ENCODE measurements at regions not wholly inside any gene's neighbourhood (a gene's known extent, or its start where the extent isn't known, plus 50 kb on each side); places are given as distances from the start of the nearest gene placed in this dataset.

DNA sequence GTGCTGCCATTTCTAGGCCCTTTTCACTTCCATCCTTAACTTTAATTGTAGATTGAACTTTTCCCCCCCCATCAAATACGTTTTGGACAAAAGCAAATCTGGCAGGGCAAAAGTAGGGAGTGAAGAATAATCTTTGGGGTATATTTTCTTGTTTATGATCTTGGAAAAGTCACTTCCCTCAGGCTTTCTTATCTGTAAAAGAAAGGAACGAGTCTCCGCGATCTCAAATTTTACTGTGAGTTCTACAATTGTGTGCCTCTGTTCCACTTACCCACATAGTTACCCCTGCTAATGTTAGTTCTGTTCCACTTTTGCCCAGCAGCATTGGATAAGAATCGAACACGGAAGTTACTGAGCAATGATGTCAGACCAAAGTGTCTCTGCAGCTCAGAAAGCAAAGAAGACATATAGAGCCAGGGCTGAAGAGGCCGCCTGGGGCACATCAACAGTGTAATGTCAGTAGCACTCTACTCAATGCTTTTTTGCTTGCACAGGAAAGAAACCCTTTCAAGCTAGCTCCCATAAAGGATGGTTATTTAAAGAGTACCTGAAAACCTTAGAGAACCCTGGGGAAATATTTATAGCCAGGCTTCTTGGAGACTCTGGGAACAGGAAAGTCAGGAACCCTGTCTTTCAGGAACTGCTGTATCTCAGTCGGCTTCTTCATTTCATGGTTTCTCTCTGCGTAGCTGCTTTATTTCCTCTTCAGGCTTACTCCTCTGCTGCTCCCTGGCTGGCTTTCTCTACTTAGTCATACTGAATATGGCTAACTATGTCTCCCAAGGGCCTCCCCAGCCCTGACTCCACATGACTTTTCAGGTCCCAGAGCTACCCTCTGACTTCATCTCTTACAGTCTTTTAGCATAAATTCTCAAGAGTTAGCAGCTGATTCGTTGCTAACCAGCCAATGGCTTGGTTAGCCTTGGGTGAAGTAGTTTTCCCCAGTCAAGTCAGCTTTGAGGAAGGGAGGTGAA lies 123.7 kb upstream of the FAM3C start:
- Mint-ChIP-seq H3K27ac (no peak overlapping the region), H3K9me3 (peaks cover 0 to 5% (median 0%) of the 10 kb centered on the region in 3 donors), H3K36me3 (no peaks in the 10 kb centered on the region), H3K4me1 (peaks cover 0 to 2% (median 0%) of the 10 kb centered on the region in 3 donors), H3K4me3 (no peak overlapping the region), H3K27me3 (no peaks in the 10 kb centered on the region)
- Histone ChIP-seq H3K4me1 (ENCODE audit: control insufficient read depth in 1 of 2, extremely low read depth in 1 of 2, insufficient read depth in 2 of 2, low read length in 2 of 2) (no peaks in the 10 kb centered on the region), H3K27ac (ENCODE audit: low read length) (no peak overlapping the region), H3K4me3 (ENCODE audit: control insufficient read depth in 1 of 2, extremely low read depth in 1 of 2, low read length in 1 of 2) (no peak overlapping the region), H3K36me3 (ENCODE audit: control insufficient read depth in 2 of 2, extremely low read depth in 1 of 2, insufficient read depth in 1 of 2, low read length in 1 of 2) (no peaks in the 10 kb centered on the region), H3K27me3 (replicated peaks in 1 of 2; ENCODE audit: control insufficient read depth in 2 of 2, extremely low read depth in 1 of 2, insufficient read depth in 2 of 2, low read length in 1 of 2) (no peaks in the 10 kb centered on the region), H3K9me3 (no peaks in the 10 kb centered on the region)
- WGBS (ENCODE audit: insufficient coverage): 93% methylated on average over 4 of the region's 10 CpGs
- CTCF ChIA-PET: interaction anchor here in 1 of 2 donors (1.0 kb wide), 1 partner anchor 153 kb away, joined by 3 read pairs; no protein-coding TSS in a partner anchor
- ATAC-seq (replicated peaks in 1 of 4): peak in 1 of 4 experiments; percentile 36
- DNase-seq: no peak
- POLR2A ChIA-PET: no interaction called here

DNA sequence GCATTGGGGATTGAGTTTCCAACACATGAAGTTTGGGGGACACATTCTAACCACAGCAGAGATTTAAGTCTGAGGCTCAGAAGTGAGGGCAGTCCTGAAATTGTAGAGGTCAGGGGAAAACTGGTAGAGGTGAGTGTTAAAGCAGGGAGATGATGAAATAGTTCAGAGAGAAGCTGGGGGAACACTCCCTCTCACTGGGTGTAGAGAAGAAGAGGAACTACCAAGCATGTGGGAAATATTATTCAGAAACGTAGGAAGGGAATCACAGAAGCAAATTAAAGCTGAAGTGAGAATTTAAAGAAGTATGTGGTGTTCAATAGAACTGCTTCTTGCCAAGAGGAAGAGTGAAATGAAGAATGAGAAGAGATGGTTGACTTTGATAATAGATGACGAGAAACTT lies 121.5 kb upstream of the FAM3C start:
- Histone ChIP-seq H3K9me3 (no peaks in the 10 kb centered on the region), H3K36me3 (ENCODE audit: control insufficient read depth in 2 of 2, extremely low read depth in 1 of 2, insufficient read depth in 1 of 2, low read length in 1 of 2) (no peaks in the 10 kb centered on the region), H3K4me3 (ENCODE audit: control insufficient read depth in 1 of 2, extremely low read depth in 1 of 2, low read length in 1 of 2) (no peak overlapping the region), H3K4me1 (ENCODE audit: control insufficient read depth in 1 of 2, extremely low read depth in 1 of 2, insufficient read depth in 2 of 2, low read length in 2 of 2) (no peaks in the 10 kb centered on the region), H3K27me3 (replicated peaks in 1 of 2; ENCODE audit: control insufficient read depth in 2 of 2, extremely low read depth in 1 of 2, insufficient read depth in 2 of 2, low read length in 1 of 2) (no peaks in the 10 kb centered on the region), H3K27ac (ENCODE audit: low read length) (no peak overlapping the region)
- CTCF ChIA-PET: no interaction called here
- DNase-seq (no peak), ATAC-seq (replicated peaks in 1 of 4) (no peak)
- H3K4me3 Mint-ChIP-seq: no peak overlapping the region
- WGBS (ENCODE audit: insufficient coverage): 43% methylated on average over 2 of the region's 2 CpGs
- H3K27me3 Mint-ChIP-seq: no peaks in the 10 kb centered on the region
- H3K4me1 Mint-ChIP-seq: peaks cover 0 to 2% (median 0%) of the 10 kb centered on the region in 3 donors
- POLR2A ChIA-PET: no interaction called here
- peaks cover 0 to 5% (median 0%) of the 10 kb centered on the region in 3 donors for H3K9me3 Mint-ChIP-seq
- no peak overlapping the region for H3K27ac Mint-ChIP-seq
- no peaks in the 10 kb centered on the region for H3K36me3 Mint-ChIP-seq

DNA sequence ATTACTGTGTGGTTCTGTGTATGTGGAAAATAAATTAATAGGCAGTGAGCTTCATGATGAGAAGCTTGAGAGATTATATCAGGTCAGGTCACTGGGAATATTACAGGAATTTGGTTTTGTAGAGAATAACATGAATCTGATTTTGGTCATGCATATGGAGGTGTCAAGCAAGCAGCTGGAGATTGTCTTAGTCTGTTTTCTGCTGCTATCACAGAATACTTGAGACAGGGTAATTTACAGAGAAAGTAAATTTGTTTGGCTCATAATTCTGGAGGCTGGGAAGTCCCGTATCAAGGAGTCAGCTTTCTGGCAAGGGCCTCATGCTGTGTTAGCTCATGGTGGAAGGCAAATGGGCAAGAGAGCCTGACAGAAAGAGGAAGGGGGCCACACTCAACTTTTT lies 120.7 kb upstream of the FAM3C start:
- H3K4me3 Mint-ChIP-seq: no peak overlapping the region
- 100% methylated on average over 1 of the region's 1 CpG for WGBS (ENCODE audit: insufficient coverage)
- Histone ChIP-seq H3K36me3 (ENCODE audit: control insufficient read depth in 2 of 2, extremely low read depth in 1 of 2, insufficient read depth in 1 of 2, low read length in 1 of 2) (no peaks in the 10 kb centered on the region), H3K4me3 (ENCODE audit: control insufficient read depth in 1 of 2, extremely low read depth in 1 of 2, low read length in 1 of 2) (no peak overlapping the region), H3K27me3 (replicated peaks in 1 of 2; ENCODE audit: control insufficient read depth in 2 of 2, extremely low read depth in 1 of 2, insufficient read depth in 2 of 2, low read length in 1 of 2) (no peaks in the 10 kb centered on the region), H3K27ac (ENCODE audit: low read length) (no peak overlapping the region), H3K9me3 (no peaks in the 10 kb centered on the region), H3K4me1 (ENCODE audit: control insufficient read depth in 1 of 2, extremely low read depth in 1 of 2, insufficient read depth in 2 of 2, low read length in 2 of 2) (no peaks in the 10 kb centered on the region)
- no peaks in the 10 kb centered on the region for H3K36me3 Mint-ChIP-seq
- ChIA-PET CTCF (no interaction called here), POLR2A (no interaction called here)
- no peak for DNase-seq
- no peak overlapping the region for H3K27ac Mint-ChIP-seq
- peaks cover 0 to 3% of the 10 kb centered on the region in 2 donors for H3K27me3 Mint-ChIP-seq
- no peak for ATAC-seq (replicated peaks in 1 of 4)
- peaks cover 0 to 5% (median 0%) of the 10 kb centered on the region in 3 donors for H3K9me3 Mint-ChIP-seq
- H3K4me1 Mint-ChIP-seq: peaks cover 0 to 2% (median 0%) of the 10 kb centered on the region in 3 donors

DNA sequence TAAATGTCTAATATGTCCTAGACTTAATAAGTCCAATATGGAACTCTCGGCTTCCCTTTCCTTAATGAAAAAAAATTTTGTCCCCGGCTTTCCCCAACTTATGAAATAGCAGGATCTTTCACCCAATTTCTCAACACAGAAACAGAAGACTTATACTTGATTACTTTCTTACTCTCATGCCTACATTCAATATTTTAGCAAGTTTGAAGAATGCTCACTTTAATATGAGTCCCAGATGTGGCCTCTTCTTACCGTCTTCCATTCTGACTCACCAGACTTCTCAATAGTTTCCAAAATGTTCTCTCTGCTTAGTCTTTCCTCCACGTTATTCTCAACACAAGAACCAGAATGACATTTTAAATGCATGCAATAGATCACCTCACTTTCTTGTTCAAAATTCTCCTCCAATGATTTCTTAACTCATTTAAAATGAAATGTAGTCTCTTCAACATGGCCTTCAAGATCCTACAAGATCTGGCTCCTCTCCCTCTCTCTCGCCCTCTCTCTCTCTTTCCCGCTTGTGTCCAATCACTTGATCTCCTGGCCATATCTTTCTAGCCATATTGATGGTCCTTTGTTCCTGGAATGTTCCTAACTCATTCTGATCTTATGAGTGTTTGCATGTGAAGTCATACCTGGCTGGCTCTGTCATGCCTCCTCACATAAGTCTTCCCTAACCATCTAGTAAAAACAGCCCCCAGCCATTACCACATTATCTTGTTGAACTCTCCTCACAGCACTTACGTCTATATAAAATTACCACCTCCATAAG lies 119.7 kb upstream of the FAM3C start:
- no peak overlapping the region for H3K4me3 ChIP-seq (ENCODE audit: control insufficient read depth in 1 of 2, extremely low read depth in 1 of 2, low read length in 1 of 2)

DNA sequence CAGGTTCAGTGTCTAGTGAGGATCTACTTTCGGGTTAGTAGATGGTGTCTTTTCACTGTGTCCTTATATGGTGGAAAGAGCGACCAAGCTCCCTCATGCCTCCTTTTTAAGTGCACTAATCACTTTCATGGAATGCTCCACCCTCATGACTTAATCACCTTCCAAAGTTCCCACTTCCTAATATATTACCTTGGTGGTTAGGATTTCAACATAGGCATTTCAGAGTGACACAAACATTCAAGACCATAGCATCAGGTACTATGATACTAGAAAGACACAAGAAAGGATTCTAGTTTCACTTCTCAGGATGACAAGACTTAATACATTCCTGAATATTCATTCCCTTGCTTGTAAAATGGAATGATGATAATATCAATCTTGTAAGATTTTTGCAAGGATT lies 119.1 kb upstream of the FAM3C start:
- no peak for ATAC-seq (replicated peaks in 1 of 4)

More for the DNA sequence above, 119.7 kb upstream of the FAM3C start:
- 84% methylated on average over 3 of the region's 7 CpGs for WGBS (ENCODE audit: insufficient coverage)
- Histone ChIP-seq H3K36me3 (ENCODE audit: control insufficient read depth in 2 of 2, extremely low read depth in 1 of 2, insufficient read depth in 1 of 2, low read length in 1 of 2) (no peaks in the 10 kb centered on the region), H3K27me3 (replicated peaks in 1 of 2; ENCODE audit: control insufficient read depth in 2 of 2, extremely low read depth in 1 of 2, insufficient read depth in 2 of 2, low read length in 1 of 2) (no peaks in the 10 kb centered on the region), H3K27ac (ENCODE audit: low read length) (no peak overlapping the region), H3K9me3 (no peaks in the 10 kb centered on the region), H3K4me1 (ENCODE audit: control insufficient read depth in 1 of 2, extremely low read depth in 1 of 2, insufficient read depth in 2 of 2, low read length in 2 of 2) (no peaks in the 10 kb centered on the region)
- Mint-ChIP-seq H3K9me3 (peaks cover 2 to 5% (median 4%) of the 10 kb centered on the region in 3 donors), H3K27me3 (peaks cover 0 to 3% of the 10 kb centered on the region in 2 donors), H3K27ac (no peak overlapping the region), H3K36me3 (no peaks in the 10 kb centered on the region), H3K4me3 (no peak overlapping the region), H3K4me1 (peaks cover 0 to 2% (median 0%) of the 10 kb centered on the region in 3 donors)
- POLR2A ChIA-PET: no interaction called here
- ATAC-seq (replicated peaks in 1 of 4) (no peak), DNase-seq (no peak)
- CTCF ChIA-PET: no interaction called here

DNA sequence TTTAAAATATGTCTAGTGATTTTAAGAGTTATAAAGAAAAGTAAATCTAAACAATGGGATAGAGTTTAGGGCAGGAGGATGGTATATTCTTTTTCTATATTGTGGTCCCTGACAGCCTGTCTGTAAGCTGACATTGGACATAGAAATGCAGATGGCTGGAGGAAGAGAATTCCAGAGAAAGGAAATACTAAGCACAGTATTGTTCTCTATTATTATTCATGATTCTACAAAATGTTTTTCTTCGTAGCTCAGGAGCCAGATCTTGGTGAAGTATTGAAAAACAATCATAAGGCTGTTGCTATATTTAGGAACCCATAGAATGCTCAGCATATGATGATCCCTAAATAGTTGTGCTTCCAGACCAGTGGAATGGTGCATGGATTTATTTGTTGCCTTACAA lies 117.0 kb upstream of the FAM3C start:
- Histone ChIP-seq H3K27me3 (replicated peaks in 1 of 2; ENCODE audit: control insufficient read depth in 2 of 2, extremely low read depth in 1 of 2, insufficient read depth in 2 of 2, low read length in 1 of 2) (no peaks in the 10 kb centered on the region), H3K4me1 (ENCODE audit: control insufficient read depth in 1 of 2, extremely low read depth in 1 of 2, insufficient read depth in 2 of 2, low read length in 2 of 2) (no peaks in the 10 kb centered on the region), H3K27ac (ENCODE audit: low read length) (no peak overlapping the region), H3K36me3 (ENCODE audit: control insufficient read depth in 2 of 2, extremely low read depth in 1 of 2, insufficient read depth in 1 of 2, low read length in 1 of 2) (no peaks in the 10 kb centered on the region), H3K9me3 (no peaks in the 10 kb centered on the region), H3K4me3 (ENCODE audit: control insufficient read depth in 1 of 2, extremely low read depth in 1 of 2, low read length in 1 of 2) (no peak overlapping the region)
- Mint-ChIP-seq H3K27ac (no peak overlapping the region), H3K27me3 (peaks cover 3 to 9% of the 10 kb centered on the region in 2 donors), H3K9me3 (peaks cover 2 to 9% (median 5%) of the 10 kb centered on the region in 3 donors), H3K4me1 (no peaks in the 10 kb centered on the region), H3K36me3 (no peaks in the 10 kb centered on the region), H3K4me3 (no peak overlapping the region)
- POLR2A ChIA-PET: no interaction called here
- DNase-seq: no peak
- ATAC-seq (replicated peaks in 1 of 4): no peak
- CTCF ChIA-PET: interaction anchor here in 1 of 2 donors (1.0 kb wide), 1 partner anchor 16 kb away, joined by 3 read pairs; no protein-coding TSS in a partner anchor
- WGBS (ENCODE audit: insufficient coverage): no CpG with 5 or more reads among the region's 1 CpG

More for the DNA sequence above, 119.1 kb upstream of the FAM3C start:
- Mint-ChIP-seq H3K27ac (no peak overlapping the region), H3K9me3 (peaks cover 2 to 7% (median 5%) of the 10 kb centered on the region in 3 donors), H3K36me3 (no peaks in the 10 kb centered on the region), H3K27me3 (peaks cover 0 to 3% of the 10 kb centered on the region in 2 donors), H3K4me1 (peaks cover 0 to 2% (median 0%) of the 10 kb centered on the region in 3 donors), H3K4me3 (no peak overlapping the region)
- WGBS (ENCODE audit: insufficient coverage): no CpG with 5 or more reads among the region's 2 CpGs
- Histone ChIP-seq H3K4me3 (ENCODE audit: control insufficient read depth in 1 of 2, extremely low read depth in 1 of 2, low read length in 1 of 2) (no peak overlapping the region), H3K4me1 (ENCODE audit: control insufficient read depth in 1 of 2, extremely low read depth in 1 of 2, insufficient read depth in 2 of 2, low read length in 2 of 2) (no peaks in the 10 kb centered on the region), H3K27me3 (replicated peaks in 1 of 2; ENCODE audit: control insufficient read depth in 2 of 2, extremely low read depth in 1 of 2, insufficient read depth in 2 of 2, low read length in 1 of 2) (no peaks in the 10 kb centered on the region), H3K27ac (ENCODE audit: low read length) (no peak overlapping the region), H3K9me3 (no peaks in the 10 kb centered on the region), H3K36me3 (ENCODE audit: control insufficient read depth in 2 of 2, extremely low read depth in 1 of 2, insufficient read depth in 1 of 2, low read length in 1 of 2) (no peaks in the 10 kb centered on the region)
- POLR2A ChIA-PET: no interaction called here
- CTCF ChIA-PET: interaction anchor here in 1 of 2 donors (1.7 kb wide), 1 partner anchor 148 kb away, joined by 4 read pairs; no protein-coding TSS in a partner anchor
- no peak for DNase-seq

Data from T-cell (primary cell).